ACC112 (cell line): ENCODE measurements at regions not wholly inside any gene's neighbourhood (a gene's known extent, or its start where the extent isn't known, plus 50 kb on each side); places are given as distances from the start of the nearest gene placed in this dataset.

Experiments used
- H2AFZ ChIP-seq: fragments of 200-600 bp; sonication (generic); one replicate; pipeline ENCODE4 v1.6.0; 2017; ENCODE audit warnings: antibody characterized with exemption, low read length; ENCODE audit not compliant: unreplicated experiment
- H3K27ac ChIP-seq: fragments of 200-600 bp; sonication (generic); 2 replicates; pipeline ENCODE4 v1.5.1; 2014; ENCODE audit warnings: low read depth, mild to moderate bottlenecking, antibody characterized with exemption, low read length, moderate library complexity
- H3K27me3 ChIP-seq: fragments of 200-600 bp; sonication (generic); 2 replicates; pipeline ENCODE4 v1.6.1; 2014; ENCODE audit warnings: mild to moderate bottlenecking, antibody characterized with exemption, low read length, moderate library complexity, mixed read lengths; ENCODE audit not compliant: insufficient read depth
- H3K36me3 ChIP-seq: fragments of 200-600 bp; sonication (generic); 2 replicates; pipeline ENCODE4 v1.6.1; 2016; ENCODE audit warnings: mild to moderate bottlenecking, antibody characterized with exemption, low read length, moderate library complexity, mixed read lengths; ENCODE audit not compliant: insufficient read depth
- H3K4me1 ChIP-seq: fragments of 200-600 bp; sonication (generic); one replicate; pipeline ENCODE4 v1.6.1; 2016; ENCODE audit warnings: low read length, mixed read lengths; ENCODE audit not compliant: insufficient read depth, unreplicated experiment, control insufficient read depth
- H3K4me3 ChIP-seq: fragments of 200-600 bp; sonication (generic); 2 replicates; pipeline ENCODE4 v1.5.1; 2014; ENCODE audit warnings: mild to moderate bottlenecking, low read depth, low read length
- H3K79me2 ChIP-seq: fragments of 200-600 bp; sonication (generic); one replicate; pipeline ENCODE4 v1.6.0; 2016; ENCODE audit warnings: low read length; ENCODE audit not compliant: control insufficient read depth, unreplicated experiment, insufficient read depth

DNA sequence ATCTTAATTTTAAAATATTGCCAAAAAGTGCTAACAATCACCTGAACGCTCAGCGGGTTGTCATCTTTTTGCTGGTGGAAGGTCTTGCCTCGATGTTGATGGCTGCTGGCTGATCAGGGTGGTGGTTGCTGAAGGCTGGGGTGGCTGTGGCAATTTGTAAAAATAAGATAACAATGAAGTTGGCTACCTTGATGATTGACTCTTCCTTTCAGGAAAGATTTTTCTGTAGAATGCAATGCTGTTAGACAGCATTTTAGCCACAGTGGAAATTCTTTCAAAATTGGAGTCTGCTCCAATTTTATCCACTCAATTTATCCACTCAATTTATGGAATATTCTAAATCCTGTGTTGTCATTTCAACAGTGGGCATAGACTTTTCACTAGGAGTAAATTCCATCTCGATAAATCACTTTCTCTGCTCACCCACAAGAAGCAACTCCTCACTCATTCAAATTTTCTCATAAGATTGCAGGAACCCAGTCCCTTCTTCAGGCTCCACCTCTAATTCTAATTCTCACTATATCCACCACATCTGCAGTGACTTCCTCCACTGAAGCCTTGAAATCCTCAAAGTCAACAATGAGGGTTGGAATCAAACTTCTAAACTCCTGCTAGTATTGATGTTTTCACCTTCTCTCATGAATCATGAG, 78.8 kb downstream of the LINC01488 start:
- no peaks in the 10 kb centered on the region for H3K27me3 ChIP-seq

DNA sequence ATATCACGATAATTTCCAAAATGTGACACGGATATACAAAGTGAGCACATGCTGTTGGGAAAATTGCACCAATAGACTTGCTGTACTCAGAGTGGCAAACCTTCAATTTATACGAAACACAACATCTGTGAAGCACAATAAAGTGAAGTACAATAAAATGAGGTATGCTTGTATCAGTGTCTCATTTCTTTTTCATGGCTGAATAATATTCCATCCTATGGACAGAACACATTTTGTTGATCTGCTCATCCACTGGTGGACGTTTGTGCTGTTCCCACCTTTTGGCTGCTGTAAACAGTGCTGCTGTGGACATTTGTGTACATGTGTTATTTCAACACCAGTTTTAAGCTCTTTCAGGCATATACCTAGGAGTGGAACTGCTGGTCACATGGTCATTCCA, 78.7 kb upstream of the CCND1 start:
- no peak overlapping the region for H3K4me3 ChIP-seq
- H2AFZ ChIP-seq: no peak overlapping the region
- no peaks in the 10 kb centered on the region for H3K79me2 ChIP-seq
- H3K36me3 ChIP-seq: no peaks in the 10 kb centered on the region; the same call in 1 of the 2 replicates
- no peak overlapping the region for H3K27ac ChIP-seq
- no peaks in the 10 kb centered on the region for H3K4me1 ChIP-seq
- H3K27me3 ChIP-seq: no peaks in the 10 kb centered on the region

More for the DNA sequence above, 78.8 kb downstream of the LINC01488 start:
- Histone ChIP-seq H3K4me3 (no peak overlapping the region), H2AFZ (no peak overlapping the region), H3K4me1 (no peaks in the 10 kb centered on the region), H3K27ac (no peak overlapping the region), H3K36me3 (no peaks in the 10 kb centered on the region; the same call in 1 of the 2 replicates), H3K79me2 (no peaks in the 10 kb centered on the region)

DNA sequence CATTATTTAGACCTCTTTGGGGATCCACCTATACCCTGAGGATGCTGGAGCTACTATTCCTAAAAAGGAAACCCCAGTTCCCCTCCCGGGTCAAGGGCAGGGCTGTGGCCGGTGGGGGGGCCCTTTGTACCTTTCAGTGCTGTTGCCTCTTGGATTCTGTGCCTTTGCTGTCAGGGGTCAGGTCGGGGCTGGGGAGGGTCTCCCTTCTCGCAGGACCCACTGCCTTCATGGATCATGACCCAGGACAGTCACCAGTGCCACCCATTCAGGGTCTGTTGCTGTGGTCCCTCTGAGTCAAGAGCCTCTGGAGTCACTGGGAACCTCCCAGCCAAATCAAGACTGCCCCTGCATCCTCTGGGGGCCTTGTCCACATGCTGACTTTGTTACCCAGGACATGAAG, 78.1 kb upstream of the CCND1 start:
- Histone ChIP-seq H3K4me1 (peaks cover 3% of the 10 kb centered on the region), H3K79me2 (no peaks in the 10 kb centered on the region), H2AFZ (no peak overlapping the region), H3K27ac (no peak overlapping the region), H3K4me3 (no peak overlapping the region), H3K27me3 (no peaks in the 10 kb centered on the region), H3K36me3 (no peaks in the 10 kb centered on the region; the same call in 1 of the 2 replicates)

DNA sequence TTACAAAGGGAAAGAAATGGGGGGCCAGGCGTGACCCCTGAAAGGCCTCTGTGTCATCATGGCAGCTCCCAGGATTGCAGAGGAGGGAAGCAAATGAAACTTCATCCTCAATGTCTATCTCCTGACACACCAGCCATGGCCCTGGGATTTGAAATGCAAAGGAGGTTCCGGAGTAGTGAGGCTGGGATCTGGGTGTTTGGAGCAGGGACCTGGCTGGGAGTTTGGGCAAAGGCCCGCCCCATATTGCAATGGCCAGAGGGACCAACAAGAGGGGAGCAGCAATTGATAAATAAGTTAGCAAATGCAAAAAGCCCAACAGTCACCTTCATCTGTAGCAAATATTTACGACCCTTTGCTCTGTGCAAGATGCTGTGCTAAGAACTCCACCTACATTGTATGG, 77.7 kb upstream of the CCND1 start:
- no peak overlapping the region for H3K27ac ChIP-seq
- H3K36me3 ChIP-seq: no peaks in the 10 kb centered on the region; the same call in 1 of the 2 replicates
- H3K4me3 ChIP-seq: no peak overlapping the region
- H3K27me3 ChIP-seq: no peaks in the 10 kb centered on the region
- no peaks in the 10 kb centered on the region for H3K79me2 ChIP-seq
- peaks cover 8% of the 10 kb centered on the region for H3K4me1 ChIP-seq
- no peak overlapping the region for H2AFZ ChIP-seq

DNA sequence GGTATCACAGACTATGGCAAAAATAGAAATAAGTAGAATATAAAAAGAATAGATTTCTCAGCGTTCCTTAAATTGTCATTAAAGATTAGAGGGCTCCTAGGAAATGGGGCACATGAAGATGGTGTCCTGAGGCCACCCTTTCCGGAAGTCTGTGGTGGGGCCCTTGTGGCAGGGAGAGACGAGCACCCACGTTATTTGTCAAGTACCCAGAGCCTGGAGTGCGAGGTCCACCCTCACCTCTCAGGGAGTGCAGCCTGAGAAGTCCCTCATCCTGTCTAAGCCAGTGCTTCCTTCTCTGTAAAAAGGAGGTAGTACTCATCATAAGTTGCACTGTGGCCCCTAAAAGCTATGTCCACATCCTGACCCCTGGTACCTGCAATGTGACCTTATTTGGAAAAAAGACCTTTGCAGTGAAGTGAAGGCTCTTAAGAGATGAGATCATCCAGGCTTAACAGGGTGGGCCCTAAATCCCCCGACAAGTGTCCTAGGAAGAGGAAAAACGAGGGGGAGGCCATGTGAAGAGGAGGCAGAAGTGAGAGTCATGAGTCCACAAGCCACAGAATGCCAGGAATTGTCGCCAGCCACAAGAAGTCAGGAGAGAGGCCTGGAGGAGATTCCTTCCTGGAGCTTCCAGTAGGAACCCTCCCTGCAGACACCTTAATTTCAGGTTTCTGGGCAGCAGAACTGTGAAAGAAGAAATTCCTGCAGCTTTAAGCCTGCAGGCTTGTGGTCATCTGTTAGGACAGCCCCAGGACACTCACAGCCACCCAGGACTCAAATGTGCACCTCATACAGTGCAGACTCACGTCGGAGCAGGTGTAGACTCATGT, 76.8 kb upstream of the CCND1 start:
- Histone ChIP-seq H3K79me2 (no peaks in the 10 kb centered on the region), H3K4me3 (no peak overlapping the region), H3K4me1 (peaks cover 9% of the 10 kb centered on the region), H2AFZ (no peak overlapping the region), H3K36me3 (no peaks in the 10 kb centered on the region; the same call in 1 of the 2 replicates), H3K27me3 (no peaks in the 10 kb centered on the region), H3K27ac (no peak overlapping the region)

DNA sequence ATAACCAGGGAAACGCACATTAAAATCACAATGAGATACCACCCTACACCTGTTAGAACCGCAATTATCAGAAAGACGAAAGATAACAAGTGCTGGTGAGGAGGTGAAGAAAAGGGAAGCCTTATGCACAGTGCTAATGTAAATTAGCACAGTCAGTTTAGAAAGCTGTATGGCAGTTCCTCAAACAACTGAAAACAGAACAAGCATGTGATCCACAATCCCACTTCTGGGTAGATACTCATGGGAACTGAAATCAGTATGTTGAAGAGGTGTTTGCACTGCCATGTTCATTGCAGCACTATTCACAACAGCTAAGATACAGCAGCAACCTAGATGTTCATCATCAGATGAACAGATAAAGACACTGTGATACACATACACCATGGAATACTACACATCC, 75.0 kb upstream of the CCND1 start:
- H3K4me1 ChIP-seq: peaks cover 9% of the 10 kb centered on the region
- no peaks in the 10 kb centered on the region for H3K79me2 ChIP-seq
- no peak overlapping the region for H3K27ac ChIP-seq
- no peak overlapping the region for H2AFZ ChIP-seq
- no peaks in the 10 kb centered on the region for H3K27me3 ChIP-seq
- no peaks in the 10 kb centered on the region; the same call in 1 of the 2 replicates for H3K36me3 ChIP-seq
- H3K4me3 ChIP-seq: no peak overlapping the region

DNA sequence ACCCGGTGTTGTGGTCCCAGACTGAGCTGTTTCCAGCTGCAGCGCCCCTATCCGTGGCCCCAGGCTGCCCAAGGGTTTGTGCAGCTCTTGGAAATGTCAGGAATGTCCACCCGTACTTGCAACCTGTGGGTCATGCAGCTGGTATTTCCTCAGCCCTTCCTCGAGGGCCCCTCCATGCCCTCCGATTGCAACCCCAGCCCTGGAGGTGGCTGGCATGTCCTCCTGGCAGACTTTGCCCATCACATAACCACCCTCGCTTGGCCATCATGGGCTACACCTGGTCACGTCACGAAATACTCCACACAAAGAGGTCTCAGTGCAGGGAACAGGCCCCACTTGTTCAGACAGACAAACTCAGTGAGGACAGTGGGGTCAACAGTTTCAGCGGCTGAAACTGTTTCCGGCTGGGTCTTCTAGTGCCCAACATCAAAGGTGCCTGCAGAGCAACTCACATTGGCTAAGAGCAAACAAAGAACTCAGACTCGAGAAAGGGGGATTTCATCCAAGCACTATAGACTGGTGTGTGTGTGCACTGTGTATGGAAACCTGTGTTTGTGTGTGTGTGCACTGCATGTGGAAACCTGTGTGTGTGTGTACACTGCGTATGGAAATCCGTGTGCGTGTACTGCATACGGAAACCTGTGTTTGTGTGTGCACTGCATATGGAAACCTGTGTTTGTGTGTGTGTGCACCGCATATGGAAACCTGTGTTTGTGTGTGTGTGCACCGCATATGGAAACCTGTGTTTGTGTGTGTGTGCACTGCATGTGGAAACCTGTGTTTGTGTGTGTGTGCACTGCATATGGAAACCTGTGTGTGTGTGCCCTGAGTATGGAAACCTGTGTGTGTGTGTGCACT, 72.8 kb upstream of the CCND1 start:
- Histone ChIP-seq H3K4me3 (no peak overlapping the region), H3K36me3 (no peaks in the 10 kb centered on the region), H3K27ac (no peak overlapping the region), H2AFZ (no peak overlapping the region), H3K4me1 (peaks cover 9% of the 10 kb centered on the region), H3K79me2 (no peaks in the 10 kb centered on the region), H3K27me3 (no peaks in the 10 kb centered on the region)

DNA sequence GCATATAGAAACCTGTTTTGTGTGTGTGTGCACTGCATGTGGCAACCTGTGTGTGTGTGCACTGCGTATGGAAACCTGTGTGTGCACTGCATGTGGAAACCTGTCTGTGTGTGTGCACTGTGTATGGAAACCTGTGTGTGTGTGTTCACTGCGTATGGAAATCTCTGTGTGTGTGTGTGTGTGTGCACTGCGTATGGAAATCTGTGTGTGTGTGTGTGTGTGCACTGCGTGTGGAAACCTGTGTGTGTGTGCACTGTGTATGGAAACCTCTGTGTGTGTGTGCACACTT, 72.2 kb upstream of the CCND1 start:
- no peak overlapping the region for H3K27ac ChIP-seq
- no peaks in the 10 kb centered on the region for H3K36me3 ChIP-seq
- H3K79me2 ChIP-seq: no peaks in the 10 kb centered on the region
- H3K4me3 ChIP-seq: no peak overlapping the region
- no peak overlapping the region for H2AFZ ChIP-seq
- H3K27me3 ChIP-seq: no peaks in the 10 kb centered on the region
- H3K4me1 ChIP-seq: peaks cover 9% of the 10 kb centered on the region

DNA sequence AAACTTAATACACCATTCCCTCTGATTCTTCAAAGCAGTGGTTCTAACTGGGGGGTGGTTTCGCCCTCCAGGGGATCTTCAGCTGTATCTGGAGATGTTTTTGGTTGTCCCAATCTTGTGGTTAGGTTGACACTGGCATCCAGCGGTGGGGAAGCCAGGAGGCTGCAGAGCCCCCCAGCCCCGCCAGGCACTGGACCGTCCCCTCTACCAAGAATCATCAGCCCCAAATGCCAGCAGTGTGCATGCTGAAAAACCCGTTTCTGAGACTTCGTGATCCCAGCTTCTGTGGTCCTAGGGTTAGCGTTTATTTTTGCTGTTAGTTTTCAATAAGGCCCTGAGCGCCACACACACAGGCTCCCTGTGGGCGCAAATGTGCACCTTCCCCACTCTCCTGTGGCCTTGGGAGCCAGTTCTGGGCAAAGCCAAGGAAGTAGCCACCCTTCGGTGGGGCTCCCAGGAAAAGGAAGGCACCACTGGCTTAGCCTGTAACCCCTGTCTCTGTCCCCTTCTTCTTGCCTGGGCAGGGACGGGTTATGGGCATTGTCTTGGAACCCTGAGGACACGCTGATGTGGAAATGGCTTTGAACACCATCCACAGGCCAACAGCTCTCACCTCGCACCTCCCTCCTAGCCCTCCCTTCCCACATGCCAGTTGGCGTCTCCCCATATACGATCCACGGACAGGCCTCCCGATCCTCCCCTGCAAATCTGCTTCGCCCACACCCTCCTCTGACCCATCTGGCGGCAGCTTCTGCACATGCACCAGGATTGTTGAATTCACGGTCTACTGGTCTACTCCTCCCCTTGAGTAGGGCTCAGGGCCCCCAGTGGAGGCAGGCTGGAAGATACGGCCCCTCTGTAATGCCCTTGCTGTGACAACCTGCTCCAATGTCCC, 71.4 kb upstream of the CCND1 start:
- no peaks in the 10 kb centered on the region for H3K79me2 ChIP-seq
- no peaks in the 10 kb centered on the region for H3K27me3 ChIP-seq

More for the DNA sequence above, 71.4 kb upstream of the CCND1 start:
- Histone ChIP-seq H3K27ac (no peak overlapping the region), H2AFZ (no peak overlapping the region), H3K4me3 (no peak overlapping the region), H3K36me3 (no peaks in the 10 kb centered on the region), H3K4me1 (peaks cover 9% of the 10 kb centered on the region)
